Activated CD8-positive, alpha-beta memory T cell treated with anti-CD3 and anti-CD28 coated beads, Interleukin-2, amount 50 U/mL, for 48 hours (primary cell): ENCODE measurements at regions not wholly inside any gene's neighbourhood (a gene's known extent, or its start where the extent isn't known, plus 50 kb on each side); places are given as distances from the start of the nearest gene placed in this dataset.

Source experiments
- DNase-seq: peaks from one replicate; pipeline ENCODE4 v3.0.0-alpha.2; 2020

- no peak for DNase-seq
Observed at GRCh38 chr10:28812384-28813372, 135.4 kb downstream of the BAMBI start.

- DNase-seq: no peak
Observed at GRCh38 chr10:28815681-28816080, 138.4 kb downstream of the BAMBI start.

- DNase-seq: no peak
Observed at GRCh38 chr10:28822719-28823464, 145.6 kb downstream of the BAMBI start.

DNA sequence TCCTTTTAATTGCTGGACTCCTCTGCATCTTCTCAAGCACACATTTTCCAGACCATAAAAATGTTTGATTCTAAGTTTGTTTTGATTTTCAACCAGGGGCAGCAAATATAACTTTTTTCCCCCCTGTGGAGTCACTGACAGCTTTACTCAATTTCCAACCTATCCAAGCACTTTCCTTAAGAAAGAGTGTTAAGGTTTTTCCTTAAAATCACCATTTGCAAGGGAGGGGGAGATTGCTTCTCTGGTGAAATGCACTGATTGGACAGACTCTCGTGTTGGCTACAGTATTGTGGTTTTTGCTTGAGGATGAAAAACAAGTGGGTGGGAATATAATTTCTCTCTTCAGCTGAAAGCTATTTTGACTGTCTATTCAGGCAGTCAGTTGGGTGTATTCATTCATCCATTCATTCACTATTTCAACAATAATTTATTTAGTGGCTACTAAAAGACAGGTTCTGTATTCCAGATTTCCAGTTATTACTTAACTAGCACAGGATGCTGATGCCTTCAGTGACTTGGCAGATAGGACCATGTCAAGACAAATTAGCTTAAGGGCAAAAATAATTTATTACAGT lies 146.3 kb downstream of the BAMBI start:
- no peak for DNase-seq

DNA sequence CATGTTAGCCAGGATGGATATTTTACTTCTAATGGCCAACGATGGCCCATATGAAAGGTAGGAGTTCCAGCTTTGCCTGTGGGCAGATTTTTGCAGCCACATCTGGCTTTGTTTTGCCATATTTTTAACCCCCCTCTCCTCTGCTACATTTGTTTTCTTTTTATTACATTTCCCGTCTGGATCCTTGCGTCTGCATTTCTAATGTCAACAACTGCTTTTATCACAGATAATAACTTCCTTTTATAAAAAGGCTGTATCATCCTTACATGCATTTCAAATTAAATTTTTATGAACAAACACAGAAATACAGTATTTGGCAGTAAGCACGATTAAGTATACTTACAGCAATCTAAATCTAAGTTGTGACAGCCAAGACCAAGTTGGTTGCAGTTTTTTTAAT lies 156.0 kb downstream of the BAMBI start:
- DNase-seq: no peak

DNA sequence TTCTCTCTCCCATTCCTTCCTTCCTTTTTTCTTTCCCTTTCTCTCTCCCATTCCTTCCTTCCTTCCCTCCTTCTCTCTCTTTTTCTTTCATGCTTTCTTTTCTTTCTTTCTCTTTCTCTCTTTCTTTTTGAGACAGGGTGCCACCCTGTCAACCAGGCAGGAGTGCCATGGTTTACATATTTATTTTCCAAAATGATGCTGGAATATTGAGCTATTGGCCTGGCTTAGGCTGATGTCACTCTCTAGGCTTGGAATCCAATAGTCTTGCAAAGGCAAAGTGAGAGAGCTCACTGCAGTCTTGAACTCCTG lies 159.1 kb downstream of the BAMBI start:
- no peak for DNase-seq

DNA sequence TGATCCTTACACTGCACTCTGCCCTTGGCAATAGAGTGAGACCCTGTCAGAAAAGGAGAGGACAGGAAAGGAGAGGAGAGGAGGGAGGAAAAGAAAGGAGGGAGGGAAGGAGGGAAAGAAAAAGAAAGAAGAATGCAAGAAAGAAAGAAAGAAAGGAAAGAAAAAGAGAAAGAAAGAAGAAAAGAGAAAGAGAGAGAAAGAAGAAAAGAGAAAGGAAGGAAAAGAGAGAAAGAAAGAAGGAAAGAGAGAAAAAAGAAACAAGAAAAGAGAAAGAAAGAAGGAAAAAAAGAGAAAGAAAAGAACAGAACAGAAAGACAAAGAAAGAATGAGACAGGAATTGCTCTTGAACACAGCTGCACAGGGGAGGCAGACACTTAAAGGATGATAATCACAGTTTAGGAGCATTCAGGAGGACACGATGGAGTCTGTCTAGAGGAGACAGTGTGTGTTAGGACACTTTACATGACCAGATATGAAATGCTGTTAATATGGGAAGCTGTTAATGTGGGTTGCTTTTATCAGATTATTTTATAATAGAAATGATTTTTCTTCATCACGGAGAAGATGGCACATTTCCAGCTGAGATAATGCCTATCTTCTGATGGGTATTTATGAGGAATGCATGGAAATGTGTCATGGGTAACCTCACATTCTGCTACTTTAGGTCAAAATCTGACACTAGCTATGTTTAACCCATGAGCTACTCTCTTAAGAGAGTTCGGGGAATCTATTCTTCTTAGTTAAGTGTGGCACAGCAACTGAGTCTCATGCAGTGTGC lies 160.5 kb downstream of the BAMBI start:
- DNase-seq: no peak

- DNase-seq: no peak
Observed at GRCh38 chr10:28838908-28839307, 161.6 kb downstream of the BAMBI start.

GRCh38 chr10:28839600-28840007 lies 162.3 kb downstream of the BAMBI start:
- DNase-seq: no peak

- no peak for DNase-seq
Observed at GRCh38 chr10:28840202-28840601, 162.9 kb downstream of the BAMBI start.

- DNase-seq: no peak
Observed at GRCh38 chr10:28840971-28841370, 163.7 kb downstream of the BAMBI start.

DNA sequence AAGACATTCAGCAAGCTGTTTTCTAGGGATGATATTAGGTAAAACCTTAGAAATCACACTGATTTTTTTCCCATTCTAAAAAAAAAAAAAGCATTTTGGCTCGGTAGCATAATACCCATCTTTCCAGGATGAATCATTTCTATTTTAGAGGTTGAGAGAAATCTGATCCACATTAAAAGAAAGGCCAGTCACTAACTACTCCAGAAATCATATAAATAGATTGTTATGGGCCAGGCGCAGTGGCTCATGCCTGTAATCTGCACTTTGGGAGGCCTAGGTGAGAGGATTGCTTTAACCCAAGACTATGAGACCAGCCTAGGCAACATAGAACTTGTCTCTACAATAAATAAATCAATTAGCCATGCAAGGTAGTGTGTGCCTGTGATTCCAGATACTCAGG lies 164.3 kb downstream of the BAMBI start:
- DNase-seq: no peak

DNA sequence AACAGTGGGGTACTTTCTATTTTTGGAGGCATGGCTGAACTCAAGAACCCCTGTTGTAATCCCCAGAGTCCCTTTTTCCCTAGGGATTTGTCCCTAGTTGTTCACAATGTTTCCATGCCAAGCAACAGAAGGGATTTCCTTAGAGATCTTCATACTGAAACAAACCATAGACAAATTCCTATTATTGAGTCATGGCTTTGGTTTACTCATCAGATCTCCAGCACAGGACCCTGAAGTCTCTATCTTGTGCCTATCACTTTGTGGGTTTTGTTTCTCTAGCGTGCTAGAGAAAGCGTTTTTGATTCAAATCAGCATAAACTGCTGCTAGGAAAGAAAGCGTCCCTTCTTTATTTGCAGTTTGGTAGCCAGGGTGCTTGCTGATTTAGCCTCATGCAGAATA lies 165.0 kb downstream of the BAMBI start:
- no peak for DNase-seq

DNA sequence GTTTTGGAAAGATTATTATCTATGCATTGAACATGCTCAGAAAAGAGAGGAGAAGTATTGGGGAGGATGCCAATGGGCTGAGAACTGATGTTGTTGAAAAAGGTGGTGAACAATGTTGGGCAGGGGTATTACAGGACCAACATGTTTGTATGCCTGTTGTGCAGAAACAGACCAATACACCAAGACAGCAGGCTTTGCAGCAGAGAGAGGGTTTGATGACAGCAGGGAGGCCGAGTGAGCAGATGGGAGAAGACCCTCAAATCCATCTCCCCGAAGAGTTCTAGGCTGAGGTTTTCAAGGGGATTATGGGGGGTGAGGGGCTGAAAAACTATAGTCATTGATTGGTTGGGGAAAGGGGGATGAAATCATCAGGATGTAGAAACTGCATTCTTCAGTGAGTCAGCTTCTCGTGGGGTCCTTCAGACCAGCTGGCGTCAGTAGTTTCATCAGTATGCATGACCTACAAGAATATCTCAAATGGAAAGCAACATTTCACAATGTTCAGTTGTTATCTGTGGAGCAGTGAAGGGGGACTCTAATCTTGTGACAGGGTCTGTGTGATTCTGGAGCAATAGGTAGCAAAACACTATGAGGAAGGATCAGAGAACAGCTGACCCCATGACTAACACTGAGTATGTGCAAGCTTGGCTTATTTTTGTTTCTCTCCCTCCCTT lies 167.8 kb downstream of the BAMBI start:
- no peak for DNase-seq

- DNase-seq: no peak
Observed at GRCh38 chr10:28849309-28849708, 172.0 kb downstream of the BAMBI start.

- DNase-seq: no peak
Observed at GRCh38 chr10:28849821-28850220, 172.5 kb downstream of the BAMBI start.

DNA sequence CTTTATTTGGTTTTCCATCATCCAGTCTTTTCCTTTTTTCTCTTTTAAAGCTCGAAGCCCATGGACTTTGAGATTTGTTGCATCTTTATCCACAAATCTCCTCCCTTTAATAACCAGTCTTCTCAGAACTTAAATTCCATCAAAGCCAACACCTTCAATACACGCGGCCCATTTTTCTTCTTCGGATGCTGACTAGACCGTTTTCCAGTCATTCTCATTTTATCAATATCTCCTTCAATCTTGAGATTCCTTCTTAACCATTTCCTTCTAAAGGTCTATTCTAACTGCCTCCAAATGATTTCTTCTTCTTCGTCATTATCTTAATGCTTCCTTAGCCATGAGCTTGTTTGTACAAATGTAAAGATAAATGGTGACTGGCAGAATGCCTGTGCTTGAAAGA lies 173.5 kb downstream of the BAMBI start:
- no peak for DNase-seq

- no peak for DNase-seq
Observed at GRCh38 chr10:28853195-28853594, 175.9 kb downstream of the BAMBI start.

- DNase-seq: no peak
Observed at GRCh38 chr10:28857164-28857563, 179.8 kb downstream of the BAMBI start.

DNA sequence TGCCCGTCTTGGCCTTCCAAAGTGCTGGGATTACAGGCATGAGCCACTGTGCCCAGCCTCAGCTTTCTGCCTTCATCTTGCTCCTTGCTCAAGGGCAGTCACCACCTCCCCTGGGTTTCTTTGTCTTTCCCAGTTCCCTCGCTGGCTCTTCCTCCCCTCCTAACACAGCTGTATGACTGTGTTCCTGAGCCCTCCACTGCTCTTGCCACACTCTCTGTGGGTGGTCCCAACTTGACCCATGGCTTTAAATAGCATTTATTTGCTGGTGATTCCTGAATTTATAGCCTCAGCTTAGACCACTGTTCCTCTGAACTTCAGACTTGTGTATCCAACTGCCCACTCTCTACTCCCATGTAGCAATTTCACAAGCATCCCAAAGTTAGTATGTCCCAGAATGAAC lies 181.3 kb downstream of the BAMBI start:
- no peak for DNase-seq

- DNase-seq: no peak
Observed at GRCh38 chr10:28859791-28860190, 182.5 kb downstream of the BAMBI start.

GRCh38 chr10:28862219-28862618 lies 184.9 kb downstream of the BAMBI start:
- DNase-seq: no peak
